Heart right ventricle (tissue), 16 donors: ENCODE measurements at regions not wholly inside any gene's neighbourhood (a gene's known extent, or its start where the extent isn't known, plus 50 kb on each side); places are given as distances from the start of the nearest gene placed in this dataset.

Experiments used
- ATAC-seq, 8 donors: fragments of 200-7000 bp; cut with Tn5 transposase; one replicate each; pipeline ENCODE4 v1.9.1; 2020; ENCODE audit warnings: mild to moderate bottlenecking in 8 of 8, moderate library complexity in 8 of 8, moderate number of reproducible peaks in 1 of 8
- DNase-seq, 2 donors: peaks; one replicate each; pipeline ENCODE4 v3.0.0-alpha.2; 2020
- H3K27ac ChIP-seq, 10 donors: fragments of 200-600 bp; sonication (generic) in 2 of 10; one replicate each; pipeline versions ENCODE4 v1.5.0 to v1.8.0; 2020 to 2022; ENCODE audit warnings: mild to moderate bottlenecking in 3 of 10
- H3K27me3 ChIP-seq, 7 donors: fragments of 200-600 bp; one replicate each; pipeline ENCODE4 v1.8.0; 2021 to 2022; ENCODE audit warnings: mild to moderate bottlenecking in 2 of 7
- H3K36me3 ChIP-seq, 9 donors: fragments of 200-600 bp; sonication (generic) in 1 of 9; one replicate each; pipeline versions ENCODE4 v1.5.0 to v1.8.0; 2020 to 2022; ENCODE audit warnings: mild to moderate bottlenecking in 2 of 9
- H3K4me1 ChIP-seq, 9 donors: fragments of 200-600 bp; sonication (generic) in 1 of 9; one replicate each; pipeline versions ENCODE4 v1.5.0 to v1.8.0; 2020 to 2022; ENCODE audit warnings: mild to moderate bottlenecking in 4 of 9
- H3K4me3 ChIP-seq, 10 donors: fragments of 200-600 bp; sonication (generic) in 2 of 10; one replicate each; pipeline versions ENCODE4 v1.5.0 to v1.8.0; 2020 to 2022; ENCODE audit warnings: mild to moderate bottlenecking in 7 of 10, moderate library complexity in 2 of 10
- H3K9me3 ChIP-seq, 11 donors: fragments of 200-600 bp in 10 of 11; sonication (generic) in 2 of 11; one replicate each; pipeline versions ENCODE4 v1.5.0 to v1.8.0; 2013 to 2022; ENCODE audit warnings: mild to moderate bottlenecking in 2 of 11, control low read depth in 1 of 11, moderate library complexity in 1 of 11
- WGBS, 2 donors: extraction: QIAGEN DNeasy Blood & Tissue Kit; methylation state at CpG; one replicate each; pipeline ENCODE4 v1.1.7; 2013; ENCODE audit warnings: inconsistent platforms in 1 of 2; 5-methylcytosine and 5-hydroxymethylcytosine counted together
- intact Hi-C, 10 donors: fragments of 100-400 bp; cut with DNase I; formaldehyde crosslinking; loops; one replicate each; pipeline versions ENCODE4 v1.11.1 to v1.14.2; 2022
- TF ChIP-seq, protein P1 (sequence below), 9 donors: fragments of 200-600 bp; sonication (generic) in 2 of 9; IDR thresholded peaks; one replicate each; pipeline versions ENCODE4 v1.5.0 to v1.8.0; 2021 to 2022; ENCODE audit warnings: antibody characterized with exemption in 9 of 9, mild to moderate bottlenecking in 5 of 9, moderate library complexity in 1 of 9
- donor health status: Arrhythmogenic right ventricular cardiomyopathy.
- donor health status: ischemic (EF 13 %, LVEDD 7.1; RV severe dilation, severe dysfunction).
- donor health status: healthy with polysubstance abuse.
- donor health status: DM: no; HTN: yes; CAD: no.
- donor health status: DM: no; HTN: no; CAD: no.
- donor health status: ischemic (EF 25% LVEDD 6.9; RV normal size, moderate dysfunction).
- donor health status: ischemic (EF 25% LVEDD 5.7; RV mildly dilated, moderate dysfunction).
- donor health status: healthy.
- donor health status: DM: yes; HTN: yes; CAD: no.
- donor health status: Ischemic cardiomyopathy.
- donor health status: ischemic (EF 35%, LVEDD 5.7; RV mildly dilated, moderate dysfunction).
- donor health status: nonischemic (EF 11% LVEDD 7.7; RV severe dilation, severe dysfunction).
- donor health status: DM: yes; HTN: yes; CAD: no.
- donor health status: PGD.
- donor health status: ischemic (EF 29% LVEDD 5.4; RV normal size, mild dysfunction).
- donor health status: nonischemic (EF 23%, LVEDD 6.1; RV moderate dilation, normal function).

DNA sequence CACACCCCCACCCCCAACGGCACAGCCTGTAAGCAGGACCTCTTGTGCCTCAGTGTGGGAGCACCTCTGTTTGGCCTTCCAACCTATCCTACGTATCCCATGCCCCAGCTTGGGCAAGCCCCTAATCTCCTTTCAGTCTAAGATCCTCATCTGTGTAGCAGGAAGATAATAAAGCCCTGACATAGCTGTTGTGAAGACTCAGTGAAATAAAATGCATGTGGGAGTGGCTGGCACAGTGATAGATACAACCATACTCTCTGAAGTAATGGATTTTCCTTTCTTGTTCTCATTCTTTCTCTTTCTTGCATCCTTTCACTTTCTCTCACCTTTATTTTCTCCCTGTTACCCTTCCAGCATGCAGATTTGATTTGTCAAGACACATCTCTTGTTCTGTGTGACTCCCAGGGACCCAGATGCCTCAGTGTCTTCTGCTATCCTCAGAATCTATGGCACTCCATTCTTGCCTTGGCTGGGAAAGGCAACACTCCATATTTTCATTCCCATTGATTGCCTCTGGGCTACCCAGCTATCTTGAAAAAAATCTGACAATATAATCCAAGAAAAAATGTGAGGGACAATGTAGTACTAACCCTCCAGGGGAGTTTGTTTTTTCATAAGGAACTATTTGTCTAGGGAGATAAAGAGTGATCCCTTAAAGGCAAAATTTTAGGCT, 207.2 kb upstream of the SETBP1 start:
- 75 to 78% methylated on average over 2 of the region's 2 CpGs for WGBS, 2 donors
- H3K4me3 ChIP-seq: no peak overlapping the region
- H3K27ac ChIP-seq: no peak overlapping the region
- intact Hi-C loops: no loop called here
- ATAC-seq (no peak), DNase-seq (no peak)
- TF ChIP-seq, protein P1, sequence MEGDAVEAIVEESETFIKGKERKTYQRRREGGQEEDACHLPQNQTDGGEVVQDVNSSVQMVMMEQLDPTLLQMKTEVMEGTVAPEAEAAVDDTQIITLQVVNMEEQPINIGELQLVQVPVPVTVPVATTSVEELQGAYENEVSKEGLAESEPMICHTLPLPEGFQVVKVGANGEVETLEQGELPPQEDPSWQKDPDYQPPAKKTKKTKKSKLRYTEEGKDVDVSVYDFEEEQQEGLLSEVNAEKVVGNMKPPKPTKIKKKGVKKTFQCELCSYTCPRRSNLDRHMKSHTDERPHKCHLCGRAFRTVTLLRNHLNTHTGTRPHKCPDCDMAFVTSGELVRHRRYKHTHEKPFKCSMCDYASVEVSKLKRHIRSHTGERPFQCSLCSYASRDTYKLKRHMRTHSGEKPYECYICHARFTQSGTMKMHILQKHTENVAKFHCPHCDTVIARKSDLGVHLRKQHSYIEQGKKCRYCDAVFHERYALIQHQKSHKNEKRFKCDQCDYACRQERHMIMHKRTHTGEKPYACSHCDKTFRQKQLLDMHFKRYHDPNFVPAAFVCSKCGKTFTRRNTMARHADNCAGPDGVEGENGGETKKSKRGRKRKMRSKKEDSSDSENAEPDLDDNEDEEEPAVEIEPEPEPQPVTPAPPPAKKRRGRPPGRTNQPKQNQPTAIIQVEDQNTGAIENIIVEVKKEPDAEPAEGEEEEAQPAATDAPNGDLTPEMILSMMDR (IDR thresholded peaks at IDR 0.05): no peak
- no peaks in the 10 kb centered on the region for H3K36me3 ChIP-seq
- H3K9me3 ChIP-seq: peaks cover 0 to 1% (median 0%) of the 10 kb centered on the region in 11 donors
- peaks cover 0 to 3% (median 0%) of the 10 kb centered on the region in 7 donors for H3K27me3 ChIP-seq
- H3K4me1 ChIP-seq: no peaks in the 10 kb centered on the region

DNA sequence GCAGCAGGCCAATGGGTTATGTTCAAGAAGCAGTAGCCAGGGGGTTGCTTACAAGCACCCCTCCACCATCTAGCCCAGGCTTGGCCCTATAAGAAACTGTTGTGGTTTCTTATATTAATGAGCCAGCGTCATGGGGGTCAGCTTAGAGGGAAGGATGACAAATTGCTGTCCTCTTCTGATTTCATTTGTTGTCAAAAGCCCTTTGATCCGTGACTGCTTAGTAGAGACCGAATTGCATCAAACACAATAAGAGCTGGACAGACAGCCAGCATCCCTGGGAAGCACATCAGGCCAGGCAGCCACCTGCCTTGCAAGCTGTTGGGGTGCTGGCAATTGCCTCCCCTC, 206.6 kb upstream of the SETBP1 start:
- Histone ChIP-seq H3K36me3 (no peaks in the 10 kb centered on the region), H3K27me3 (no peaks in the 10 kb centered on the region), H3K4me3 (no peak overlapping the region), H3K9me3 (peaks cover 0 to 6% (median 0%) of the 10 kb centered on the region in 11 donors), H3K27ac (no peak overlapping the region), H3K4me1 (no peaks in the 10 kb centered on the region)
- ATAC-seq (no peak), DNase-seq (no peak)
- TF ChIP-seq, protein P1 (IDR thresholded peaks at IDR 0.05): no peak
- 83 to 87% methylated on average over 3 of the region's 3 CpGs for WGBS, 2 donors
- intact Hi-C loops: no loop called here

DNA sequence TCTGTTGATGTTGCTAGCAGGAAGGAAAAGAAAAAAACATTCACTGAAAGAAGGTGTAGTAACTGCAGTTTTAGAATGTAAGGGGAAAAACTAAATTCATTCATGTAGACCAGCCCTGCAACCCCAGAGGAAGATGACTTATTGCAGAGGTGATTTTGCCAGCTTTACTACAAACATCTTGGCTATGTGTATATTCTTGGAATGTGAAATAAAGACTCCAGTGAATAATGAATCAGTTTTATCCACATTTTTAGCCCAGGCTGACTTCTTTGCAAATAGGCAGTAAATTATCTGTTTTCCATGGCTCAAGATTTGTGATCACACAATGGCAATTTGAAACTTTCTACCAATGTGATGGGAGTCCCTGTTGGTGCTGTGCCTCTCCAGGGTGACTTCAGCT, 206.1 kb upstream of the SETBP1 start:
- peaks cover 0 to 12% (median 0%) of the 10 kb centered on the region in 11 donors for H3K9me3 ChIP-seq
- H3K27me3 ChIP-seq: no peaks in the 10 kb centered on the region
- TF ChIP-seq, protein P1 (IDR thresholded peaks at IDR 0.05): no peak
- no peak overlapping the region for H3K4me3 ChIP-seq
- intact Hi-C loops: no loop called here
- no peak overlapping the region for H3K27ac ChIP-seq
- no peak for DNase-seq
- H3K4me1 ChIP-seq: no peaks in the 10 kb centered on the region
- no peaks in the 10 kb centered on the region for H3K36me3 ChIP-seq
- ATAC-seq: no peak

DNA sequence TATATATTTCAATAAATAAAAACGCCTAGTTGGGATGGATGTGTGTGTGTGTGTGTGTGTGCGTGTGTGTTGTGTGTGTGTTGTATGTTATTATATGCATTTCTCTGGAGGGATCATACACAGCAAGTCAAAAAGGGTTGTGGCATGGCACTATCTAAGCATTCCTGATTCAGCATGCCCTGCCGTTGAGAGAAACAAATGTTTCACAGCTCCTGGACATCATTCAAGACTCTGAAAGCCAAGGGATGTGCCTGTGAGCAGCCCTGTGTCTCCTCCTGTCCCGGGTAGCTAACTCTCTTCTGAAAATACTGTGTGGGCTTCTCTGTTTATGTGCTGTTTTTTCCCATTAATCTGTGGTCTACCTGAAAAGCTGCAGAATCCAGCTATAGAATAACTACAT, 197.9 kb upstream of the SETBP1 start:
- intact Hi-C loops: no loop called here
- Histone ChIP-seq H3K4me3 (no peak overlapping the region), H3K27ac (no peak overlapping the region), H3K27me3 (no peaks in the 10 kb centered on the region), H3K36me3 (no peaks in the 10 kb centered on the region), H3K9me3 (peaks cover 0 to 15% (median 0%) of the 10 kb centered on the region in 11 donors), H3K4me1 (no peaks in the 10 kb centered on the region)
- WGBS, 2 donors: 67% methylated on average over 4 of the region's 4 CpGs
- ATAC-seq (no peak), DNase-seq (no peak)
- TF ChIP-seq, protein P1 (IDR thresholded peaks at IDR 0.05): no peak
